ENCODE measurements at regions not wholly inside any gene's neighbourhood (a gene's known extent, or its start where the extent isn't known, plus 50 kb on each side); places are given as distances from the start of the nearest gene placed in this dataset.
"Not testable (repeated sequence)": the region's sequence is repeated elsewhere in the genome, so short reads cannot be mapped to it uniquely, and the experiment has no call there.

DNA sequence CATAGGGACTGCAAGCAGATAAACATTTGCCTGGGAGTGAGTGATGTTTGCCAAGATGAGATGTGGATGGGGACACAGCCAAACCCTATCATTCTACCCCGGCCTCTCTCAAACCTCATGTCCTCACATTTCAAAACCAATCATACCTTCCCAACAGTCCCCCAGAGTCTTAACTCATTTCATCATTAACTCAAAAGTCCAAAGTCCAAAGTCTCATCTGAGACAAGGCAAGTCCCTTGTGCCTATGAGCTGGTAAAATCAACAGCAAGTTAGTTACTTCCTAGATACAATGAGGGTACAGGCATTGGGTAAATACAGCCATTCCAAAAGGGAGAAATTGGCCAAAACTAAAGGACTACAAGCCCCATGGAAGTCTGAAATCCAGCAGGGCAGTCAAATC lies 822.9 kb upstream of the SPRY2 start:
- WGBS, result 31% methylated on average over 1 of the region's 1 CpG
- TF ChIP-seq HNF4A (conservative IDR thresholded peaks at IDR 0.05), result peak; percentile 32 to 60
- H3K4me3 ChIP-seq (ENCODE audit: low read depth in 1 of 3, low read length in 3 of 3); H3K36me3 ChIP-seq (ENCODE audit: control insufficient read depth in 4 of 4, insufficient read depth in 3 of 4, low read depth in 1 of 4, low read length in 3 of 4); DNase-seq (ENCODE audit: low spot score); H3K9me3 ChIP-seq (ENCODE audit: control insufficient read depth in 4 of 4, low read length in 3 of 4); H3K4me1 ChIP-seq (ENCODE audit: control insufficient read depth in 4 of 4, insufficient read depth in 4 of 4, low read length in 3 of 4); H3K9ac ChIP-seq (ENCODE audit: low read depth in 1 of 2, low read length in 2 of 2); H3K27ac ChIP-seq (ENCODE audit: low read depth in 1 of 2, low read length in 2 of 2); H3K27me3 ChIP-seq (ENCODE audit: control insufficient read depth in 4 of 4, insufficient read depth in 4 of 4, low read length in 3 of 4): not testable (repeated sequence)

DNA sequence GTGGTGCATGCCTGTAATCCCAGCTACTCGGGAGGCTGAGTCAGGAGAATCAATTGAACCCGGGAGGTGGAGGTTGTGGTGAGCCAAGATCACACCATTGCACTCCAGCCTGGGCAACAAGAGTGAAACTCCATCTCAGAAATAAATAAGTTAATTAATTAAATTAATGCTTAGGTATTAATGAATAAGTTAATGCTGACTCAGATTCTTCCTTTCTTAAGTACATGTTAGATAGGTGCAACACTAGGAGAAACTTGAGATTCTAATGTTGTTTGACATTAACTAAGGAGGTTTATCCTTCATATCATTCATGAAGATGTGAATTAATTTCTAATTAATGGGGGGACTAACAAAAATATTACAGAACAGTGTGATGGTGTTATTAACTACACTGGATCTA lies 812.6 kb upstream of the SPRY2 start:
- peaks cover 0 to 2% (median 0%) of the 10 kb centered on the region in 4 donors for H3K27me3 ChIP-seq (ENCODE audit: control insufficient read depth in 4 of 4, insufficient read depth in 4 of 4, low read length in 3 of 4)
- no peak overlapping the region for H3K27ac ChIP-seq (ENCODE audit: low read depth in 1 of 2, low read length in 2 of 2)
- TF ChIP-seq, protein P1, sequence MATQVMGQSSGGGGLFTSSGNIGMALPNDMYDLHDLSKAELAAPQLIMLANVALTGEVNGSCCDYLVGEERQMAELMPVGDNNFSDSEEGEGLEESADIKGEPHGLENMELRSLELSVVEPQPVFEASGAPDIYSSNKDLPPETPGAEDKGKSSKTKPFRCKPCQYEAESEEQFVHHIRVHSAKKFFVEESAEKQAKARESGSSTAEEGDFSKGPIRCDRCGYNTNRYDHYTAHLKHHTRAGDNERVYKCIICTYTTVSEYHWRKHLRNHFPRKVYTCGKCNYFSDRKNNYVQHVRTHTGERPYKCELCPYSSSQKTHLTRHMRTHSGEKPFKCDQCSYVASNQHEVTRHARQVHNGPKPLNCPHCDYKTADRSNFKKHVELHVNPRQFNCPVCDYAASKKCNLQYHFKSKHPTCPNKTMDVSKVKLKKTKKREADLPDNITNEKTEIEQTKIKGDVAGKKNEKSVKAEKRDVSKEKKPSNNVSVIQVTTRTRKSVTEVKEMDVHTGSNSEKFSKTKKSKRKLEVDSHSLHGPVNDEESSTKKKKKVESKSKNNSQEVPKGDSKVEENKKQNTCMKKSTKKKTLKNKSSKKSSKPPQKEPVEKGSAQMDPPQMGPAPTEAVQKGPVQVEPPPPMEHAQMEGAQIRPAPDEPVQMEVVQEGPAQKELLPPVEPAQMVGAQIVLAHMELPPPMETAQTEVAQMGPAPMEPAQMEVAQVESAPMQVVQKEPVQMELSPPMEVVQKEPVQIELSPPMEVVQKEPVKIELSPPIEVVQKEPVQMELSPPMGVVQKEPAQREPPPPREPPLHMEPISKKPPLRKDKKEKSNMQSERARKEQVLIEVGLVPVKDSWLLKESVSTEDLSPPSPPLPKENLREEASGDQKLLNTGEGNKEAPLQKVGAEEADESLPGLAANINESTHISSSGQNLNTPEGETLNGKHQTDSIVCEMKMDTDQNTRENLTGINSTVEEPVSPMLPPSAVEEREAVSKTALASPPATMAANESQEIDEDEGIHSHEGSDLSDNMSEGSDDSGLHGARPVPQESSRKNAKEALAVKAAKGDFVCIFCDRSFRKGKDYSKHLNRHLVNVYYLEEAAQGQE (IDR thresholded peaks at IDR 0.05), result no peak
- TF ChIP-seq NR2F2 (IDR thresholded peaks at IDR 0.05), result no peak
- no peak for TF ChIP-seq HNF4G (IDR thresholded peaks at IDR 0.05)
- TF ChIP-seq SP1 (IDR thresholded peaks at IDR 0.05), result no peak
- TF ChIP-seq, protein P2, sequence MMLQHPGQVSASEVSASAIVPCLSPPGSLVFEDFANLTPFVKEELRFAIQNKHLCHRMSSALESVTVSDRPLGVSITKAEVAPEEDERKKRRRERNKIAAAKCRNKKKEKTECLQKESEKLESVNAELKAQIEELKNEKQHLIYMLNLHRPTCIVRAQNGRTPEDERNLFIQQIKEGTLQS (IDR thresholded peaks at IDR 0.05), result no peak
- TF ChIP-seq, protein P3, sequence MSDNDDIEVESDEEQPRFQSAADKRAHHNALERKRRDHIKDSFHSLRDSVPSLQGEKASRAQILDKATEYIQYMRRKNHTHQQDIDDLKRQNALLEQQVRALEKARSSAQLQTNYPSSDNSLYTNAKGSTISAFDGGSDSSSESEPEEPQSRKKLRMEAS (IDR thresholded peaks at IDR 0.05), result no peak
- no peak for TF ChIP-seq RXRA (IDR thresholded peaks at IDR 0.05)
- TF ChIP-seq YY1 (IDR thresholded peaks at IDR 0.05), result no peak
- TF ChIP-seq HNF4A (conservative IDR thresholded peaks at IDR 0.05), result no peak
- TF ChIP-seq, protein P4, sequence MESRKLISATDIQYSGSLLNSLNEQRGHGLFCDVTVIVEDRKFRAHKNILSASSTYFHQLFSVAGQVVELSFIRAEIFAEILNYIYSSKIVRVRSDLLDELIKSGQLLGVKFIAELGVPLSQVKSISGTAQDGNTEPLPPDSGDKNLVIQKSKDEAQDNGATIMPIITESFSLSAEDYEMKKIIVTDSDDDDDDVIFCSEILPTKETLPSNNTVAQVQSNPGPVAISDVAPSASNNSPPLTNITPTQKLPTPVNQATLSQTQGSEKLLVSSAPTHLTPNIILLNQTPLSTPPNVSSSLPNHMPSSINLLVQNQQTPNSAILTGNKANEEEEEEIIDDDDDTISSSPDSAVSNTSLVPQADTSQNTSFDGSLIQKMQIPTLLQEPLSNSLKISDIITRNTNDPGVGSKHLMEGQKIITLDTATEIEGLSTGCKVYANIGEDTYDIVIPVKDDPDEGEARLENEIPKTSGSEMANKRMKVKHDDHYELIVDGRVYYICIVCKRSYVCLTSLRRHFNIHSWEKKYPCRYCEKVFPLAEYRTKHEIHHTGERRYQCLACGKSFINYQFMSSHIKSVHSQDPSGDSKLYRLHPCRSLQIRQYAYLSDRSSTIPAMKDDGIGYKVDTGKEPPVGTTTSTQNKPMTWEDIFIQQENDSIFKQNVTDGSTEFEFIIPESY (IDR thresholded peaks at IDR 0.05), result no peak
- TF ChIP-seq JUND (IDR thresholded peaks at IDR 0.05), result no peak
- no peak for TF ChIP-seq FOXA2 (IDR thresholded peaks at IDR 0.05)
- H3K9me3 ChIP-seq (ENCODE audit: control insufficient read depth in 4 of 4, low read length in 3 of 4), result no peaks in the 10 kb centered on the region
- H3K4me3 ChIP-seq (ENCODE audit: low read depth in 1 of 3, low read length in 3 of 3), result no peak overlapping the region
- 96% methylated on average over 2 of the region's 2 CpGs for WGBS
- no peaks in the 10 kb centered on the region for H3K4me1 ChIP-seq (ENCODE audit: control insufficient read depth in 4 of 4, insufficient read depth in 4 of 4, low read length in 3 of 4)
- DNase-seq (ENCODE audit: low spot score), result no peak
- H3K36me3 ChIP-seq (ENCODE audit: control insufficient read depth in 4 of 4, insufficient read depth in 3 of 4, low read depth in 1 of 4, low read length in 3 of 4), result no peaks in the 10 kb centered on the region
- H3K9ac ChIP-seq (ENCODE audit: low read depth in 1 of 2, low read length in 2 of 2), result no peak overlapping the region

DNA sequence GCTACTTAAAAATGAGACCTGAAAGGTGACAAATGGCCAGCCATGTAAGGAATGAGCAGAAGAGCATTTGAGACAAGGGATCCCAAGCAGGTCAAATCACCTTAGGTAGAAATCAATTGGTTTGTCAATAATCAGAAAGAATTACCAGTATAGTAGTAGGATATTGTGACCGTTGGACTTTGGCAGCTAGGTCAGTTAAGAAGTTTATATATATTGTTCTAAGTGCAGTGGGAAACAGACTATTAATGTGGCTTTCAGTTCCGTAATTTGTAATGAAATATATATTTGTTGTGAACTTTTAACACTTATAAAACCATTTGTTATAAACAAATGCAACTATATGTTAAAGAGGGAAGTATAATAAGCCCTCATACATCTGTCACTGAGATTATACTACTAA lies 807.9 kb upstream of the SPRY2 start:
- no peaks in the 10 kb centered on the region for H3K4me1 ChIP-seq (ENCODE audit: control insufficient read depth in 4 of 4, insufficient read depth in 4 of 4, low read length in 3 of 4)
- H3K9ac ChIP-seq (ENCODE audit: low read depth in 1 of 2, low read length in 2 of 2), result no peak overlapping the region
- no peak overlapping the region for H3K4me3 ChIP-seq (ENCODE audit: low read depth in 1 of 3, low read length in 3 of 3)
- DNase-seq (ENCODE audit: low spot score), result no peak
- 67% methylated on average over 2 of the region's 2 CpGs for WGBS
- H3K36me3 ChIP-seq (ENCODE audit: control insufficient read depth in 4 of 4, insufficient read depth in 3 of 4, low read depth in 1 of 4, low read length in 3 of 4), result no peaks in the 10 kb centered on the region
- no peak overlapping the region for H3K27ac ChIP-seq (ENCODE audit: low read depth in 1 of 2, low read length in 2 of 2)
- H3K27me3 ChIP-seq (ENCODE audit: control insufficient read depth in 4 of 4, insufficient read depth in 4 of 4, low read length in 3 of 4), result no peaks in the 10 kb centered on the region
- H3K9me3 ChIP-seq (ENCODE audit: control insufficient read depth in 4 of 4, low read length in 3 of 4), result no peaks in the 10 kb centered on the region
- TF ChIP-seq, protein P5, sequence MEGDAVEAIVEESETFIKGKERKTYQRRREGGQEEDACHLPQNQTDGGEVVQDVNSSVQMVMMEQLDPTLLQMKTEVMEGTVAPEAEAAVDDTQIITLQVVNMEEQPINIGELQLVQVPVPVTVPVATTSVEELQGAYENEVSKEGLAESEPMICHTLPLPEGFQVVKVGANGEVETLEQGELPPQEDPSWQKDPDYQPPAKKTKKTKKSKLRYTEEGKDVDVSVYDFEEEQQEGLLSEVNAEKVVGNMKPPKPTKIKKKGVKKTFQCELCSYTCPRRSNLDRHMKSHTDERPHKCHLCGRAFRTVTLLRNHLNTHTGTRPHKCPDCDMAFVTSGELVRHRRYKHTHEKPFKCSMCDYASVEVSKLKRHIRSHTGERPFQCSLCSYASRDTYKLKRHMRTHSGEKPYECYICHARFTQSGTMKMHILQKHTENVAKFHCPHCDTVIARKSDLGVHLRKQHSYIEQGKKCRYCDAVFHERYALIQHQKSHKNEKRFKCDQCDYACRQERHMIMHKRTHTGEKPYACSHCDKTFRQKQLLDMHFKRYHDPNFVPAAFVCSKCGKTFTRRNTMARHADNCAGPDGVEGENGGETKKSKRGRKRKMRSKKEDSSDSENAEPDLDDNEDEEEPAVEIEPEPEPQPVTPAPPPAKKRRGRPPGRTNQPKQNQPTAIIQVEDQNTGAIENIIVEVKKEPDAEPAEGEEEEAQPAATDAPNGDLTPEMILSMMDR (IDR thresholded peaks at IDR 0.05; ENCODE audit: low read depth, low read length, missing input control), result no peak
- no peak for TF ChIP-seq RAD21 (IDR thresholded peaks at IDR 0.05)
- TF ChIP-seq JUND (IDR thresholded peaks at IDR 0.05), result no peak
- TF ChIP-seq FOXA1 (IDR thresholded peaks at IDR 0.05), result no peak
- no peak for TF ChIP-seq HNF4G (IDR thresholded peaks at IDR 0.05)
- TF ChIP-seq, protein P3 (IDR thresholded peaks at IDR 0.05), result no peak
- TF ChIP-seq FOXA2 (IDR thresholded peaks at IDR 0.05), result no peak
- TF ChIP-seq, protein P2 (IDR thresholded peaks at IDR 0.05), result no peak
- TF ChIP-seq EGR1 (IDR thresholded peaks at IDR 0.05; ENCODE audit: low read depth in 2 of 2), result no peak
- no peak for TF ChIP-seq SP1 (IDR thresholded peaks at IDR 0.05)
- TF ChIP-seq NR2F2 (IDR thresholded peaks at IDR 0.05), result no peak
- no peak for TF ChIP-seq HNF4A (conservative IDR thresholded peaks at IDR 0.05)
- no peak for TF ChIP-seq TAF1 (conservative IDR thresholded peaks at IDR 0.05)
- no peak for TF ChIP-seq GABPA (IDR thresholded peaks at IDR 0.05 in 1 of 2, conservative IDR thresholded peaks at IDR 0.05 in 1 of 2)
